Activated naive CD4-positive, alpha-beta T cell treated with anti-CD3 and anti-CD28 coated beads, Interleukin-2, amount 50 U/mL, for 72 hours (primary cell): ENCODE measurements at regions not wholly inside any gene's neighbourhood (a gene's known extent, or its start where the extent isn't known, plus 50 kb on each side); places are given as distances from the start of the nearest gene placed in this dataset.

Experiments
- ATAC-seq, 2 donors: fragments of 150-1000 bp; cut with Tn5 transposase; 2 replicates each; pipeline ENCODE4 v1.10.0; 2021; ENCODE audit warnings: mild to moderate bottlenecking in 2 of 2, moderate library complexity in 2 of 2
- DNase-seq, 2 donors: peaks; one replicate each; pipeline ENCODE4 v3.0.0; 2021 to 2022; ENCODE audit warnings: low spot score in 2 of 2
- H3K27ac Mint-ChIP-seq, 2 donors: one replicate each; pipeline ENCODE4 v1.8.0; 2022; ENCODE audit warnings: mild to moderate bottlenecking in 2 of 2, mixed read lengths in 2 of 2
- H3K36me3 Mint-ChIP-seq, 2 donors: one replicate each; pipeline ENCODE4 v1.8.0; 2022; ENCODE audit warnings: mixed read lengths in 2 of 2
- H3K9me3 Mint-ChIP-seq, 2 donors: one replicate each; pipeline ENCODE4 v1.8.0; 2022; ENCODE audit warnings: mixed read lengths in 2 of 2

GRCh38 chr5:74296685-74297408 is 343.7 kb downstream of the ENC1 start:
- Mint-ChIP-seq H3K9me3 (no peaks in the 10 kb centered on the region), H3K27ac (no peak overlapping the region), H3K36me3 (no peaks in the 10 kb centered on the region)
- ATAC-seq: no peak
- no peak for DNase-seq

DNA sequence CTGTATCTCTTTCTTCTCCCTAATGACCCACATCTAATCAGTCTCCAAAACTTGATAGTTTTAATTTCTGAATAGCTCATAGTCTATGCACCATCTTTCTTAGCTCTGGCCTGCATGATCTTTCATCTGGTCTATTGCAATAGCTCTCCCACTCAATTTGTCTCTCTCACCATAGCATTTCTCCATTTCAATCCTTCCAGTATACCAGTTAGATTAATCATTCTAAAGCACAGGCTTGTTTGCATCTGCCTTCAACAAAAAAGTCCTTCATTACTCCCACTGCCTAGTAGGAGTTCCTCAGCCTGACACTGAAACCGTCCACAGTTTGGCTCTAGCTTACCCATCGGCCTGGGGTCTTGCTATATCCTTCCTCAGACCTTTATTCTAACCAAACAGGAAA is 344.9 kb downstream of the ENC1 start:
- ATAC-seq: no peak
- no peaks in the 10 kb centered on the region for H3K9me3 Mint-ChIP-seq
- DNase-seq: no peak
- no peak overlapping the region for H3K27ac Mint-ChIP-seq
- no peaks in the 10 kb centered on the region for H3K36me3 Mint-ChIP-seq

GRCh38 chr5:74295141-74295540 is 345.4 kb downstream of the ENC1 start:
- H3K36me3 Mint-ChIP-seq: no peaks in the 10 kb centered on the region
- no peaks in the 10 kb centered on the region for H3K9me3 Mint-ChIP-seq
- H3K27ac Mint-ChIP-seq: no peak overlapping the region
- no peak for DNase-seq
- ATAC-seq: no peak

DNA sequence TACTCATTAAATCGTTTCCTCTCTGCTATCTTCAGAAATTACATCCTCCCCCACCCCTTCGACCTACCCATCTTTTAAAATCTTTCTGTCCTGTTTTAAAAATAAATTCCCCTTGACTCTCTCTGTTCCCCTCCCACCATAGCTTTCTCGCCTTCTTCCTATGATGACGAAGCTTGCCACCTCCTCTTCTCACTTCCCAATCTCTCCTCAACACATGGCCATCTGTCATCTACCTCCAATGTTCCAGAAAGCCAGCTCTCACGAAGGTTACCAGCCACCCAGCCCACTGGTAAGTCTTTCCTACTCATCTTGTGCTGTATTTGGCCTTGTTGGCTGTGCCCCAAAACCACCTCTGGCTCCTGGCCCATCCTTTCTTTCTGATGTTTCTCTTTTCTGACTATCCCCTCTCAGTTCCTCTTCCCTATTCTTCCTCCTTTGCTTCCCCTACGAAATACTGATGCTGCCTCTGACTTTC is 346.3 kb downstream of the ENC1 start:
- no peaks in the 10 kb centered on the region for H3K9me3 Mint-ChIP-seq
- DNase-seq (no peak), ATAC-seq (peak in 1 of 2 donors; percentile 22)
- no peak overlapping the region for H3K27ac Mint-ChIP-seq
- H3K36me3 Mint-ChIP-seq: no peaks in the 10 kb centered on the region

- no peaks in the 10 kb centered on the region for H3K36me3 Mint-ChIP-seq
Observed at GRCh38 chr5:74293182-74293581, 347.3 kb downstream of the ENC1 start.

DNA sequence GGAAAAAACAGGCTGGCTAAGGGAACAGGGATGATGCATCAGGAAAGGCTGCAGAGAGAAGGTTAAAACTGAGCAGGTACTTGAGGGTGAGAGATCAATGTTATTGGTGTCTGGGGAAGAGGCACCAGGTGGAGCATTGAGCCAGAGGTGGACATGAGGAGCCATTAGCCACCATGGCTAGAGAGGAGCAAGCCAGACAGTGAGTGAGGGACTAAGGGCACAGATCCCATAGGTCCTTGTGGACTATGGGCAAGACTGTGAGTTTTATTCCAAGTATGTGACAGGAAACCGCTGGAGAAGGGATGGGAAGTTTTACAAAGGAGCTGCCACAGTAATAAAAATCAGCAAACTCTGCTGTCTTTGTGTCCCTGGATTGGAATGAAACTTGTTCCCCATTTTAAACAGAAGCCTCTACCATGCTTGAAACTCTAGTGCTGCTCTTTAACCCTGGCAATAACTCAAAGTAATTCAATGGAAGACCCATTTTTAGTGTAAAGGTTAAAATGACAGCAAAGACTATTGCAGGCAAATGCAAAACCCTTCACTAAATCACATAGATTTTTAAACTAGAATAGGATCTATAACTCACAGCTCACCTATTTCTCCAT is 349.8 kb downstream of the ENC1 start:
- Mint-ChIP-seq H3K27ac (no peak overlapping the region), H3K36me3 (no peaks in the 10 kb centered on the region), H3K9me3 (no peaks in the 10 kb centered on the region)
- ATAC-seq (no peak), DNase-seq (no peak)

More at GRCh38 chr5:74293182-74293581, 347.3 kb downstream of the ENC1 start:
- no peaks in the 10 kb centered on the region for H3K9me3 Mint-ChIP-seq
- ATAC-seq: no peak
- no peak overlapping the region for H3K27ac Mint-ChIP-seq
- DNase-seq: no peak

GRCh38 chr5:74289691-74290090 is 350.8 kb downstream of the ENC1 start:
- Mint-ChIP-seq H3K36me3 (no peaks in the 10 kb centered on the region), H3K27ac (no peak overlapping the region), H3K9me3 (no peaks in the 10 kb centered on the region)
- ATAC-seq (no peak), DNase-seq (no peak)

DNA sequence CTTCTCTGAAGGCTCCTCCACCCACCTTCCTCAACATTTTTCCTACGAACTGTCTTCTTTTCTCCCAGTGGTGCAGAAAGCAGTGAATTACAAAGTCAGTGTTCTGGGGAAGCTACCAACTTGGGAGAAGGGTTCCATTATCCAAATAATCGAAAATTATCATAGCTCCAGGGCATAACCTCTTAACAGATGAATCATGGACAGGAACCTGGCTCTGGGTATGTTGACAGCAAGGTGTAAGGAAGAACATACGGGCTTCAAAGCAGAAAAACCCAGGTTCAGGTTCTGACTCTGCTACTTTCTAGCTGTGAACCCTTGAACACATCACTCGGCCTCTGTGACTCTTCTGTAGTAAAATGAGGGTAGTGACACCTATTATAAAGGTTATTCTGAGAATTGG is 351.3 kb downstream of the ENC1 start:
- no peaks in the 10 kb centered on the region for H3K36me3 Mint-ChIP-seq
- ATAC-seq (no peak), DNase-seq (no peak)
- H3K27ac Mint-ChIP-seq: no peak overlapping the region
- no peaks in the 10 kb centered on the region for H3K9me3 Mint-ChIP-seq

GRCh38 chr5:74288448-74289108 is 351.9 kb downstream of the ENC1 start:
- Mint-ChIP-seq H3K27ac (no peak overlapping the region), H3K9me3 (no peaks in the 10 kb centered on the region), H3K36me3 (no peaks in the 10 kb centered on the region)
- no peak for DNase-seq
- ATAC-seq: no peak

GRCh38 chr5:74288038-74288437 is 352.5 kb downstream of the ENC1 start:
- no peak for ATAC-seq
- no peak for DNase-seq
- no peaks in the 10 kb centered on the region for H3K9me3 Mint-ChIP-seq
- H3K27ac Mint-ChIP-seq: no peak overlapping the region
- no peaks in the 10 kb centered on the region for H3K36me3 Mint-ChIP-seq

DNA sequence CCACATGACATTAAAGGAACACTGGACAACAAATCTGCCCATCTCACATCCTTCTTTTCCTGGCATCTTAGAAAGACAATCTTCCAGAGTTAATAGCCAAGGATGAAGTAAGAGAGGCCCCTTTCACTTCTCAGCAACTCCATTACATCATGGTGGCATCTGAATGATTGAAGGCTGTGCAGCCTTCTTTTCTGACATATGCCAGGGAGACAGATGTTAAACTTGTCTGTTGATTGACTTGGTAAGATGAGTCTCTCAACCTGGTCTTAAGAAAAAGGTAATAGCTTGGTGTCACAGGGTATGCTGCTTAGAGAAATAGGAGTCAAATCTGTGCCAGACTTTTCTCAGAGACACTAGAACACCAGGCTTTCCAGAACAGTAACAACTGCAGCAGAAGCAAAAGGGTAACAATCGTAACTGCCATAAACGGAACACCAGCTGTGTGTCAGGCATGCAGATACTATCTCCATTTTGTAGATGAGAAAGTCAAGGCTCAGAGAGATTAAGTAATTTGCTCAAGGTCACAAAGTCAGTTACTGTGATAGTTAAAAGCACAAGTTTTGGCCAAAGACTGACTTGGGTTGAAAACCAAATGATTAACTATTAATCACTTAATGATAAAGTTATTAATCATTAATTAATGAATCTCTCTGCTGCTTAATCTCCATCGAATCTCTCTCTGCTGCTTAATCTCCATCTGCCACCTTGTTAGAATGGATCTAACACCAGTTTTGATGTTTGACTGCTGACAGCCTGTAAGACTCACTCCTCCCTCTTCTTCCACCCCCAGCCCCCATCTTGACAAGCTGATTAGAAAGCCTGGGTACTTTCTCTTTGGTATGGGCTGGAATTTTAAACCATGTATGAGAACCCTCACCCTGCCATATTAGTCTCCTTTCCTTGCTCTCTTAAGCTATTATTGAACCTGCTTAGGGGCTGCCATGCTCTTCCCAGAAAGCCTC is 353.5 kb downstream of the ENC1 start:
- ATAC-seq (no peak), DNase-seq (no peak)
- Mint-ChIP-seq H3K9me3 (no peaks in the 10 kb centered on the region), H3K27ac (no peak overlapping the region), H3K36me3 (no peaks in the 10 kb centered on the region)

- Mint-ChIP-seq H3K36me3 (no peaks in the 10 kb centered on the region), H3K27ac (no peak overlapping the region), H3K9me3 (no peaks in the 10 kb centered on the region)
- ATAC-seq (no peak), DNase-seq (no peak)
Observed at GRCh38 chr5:74285675-74286280, 354.8 kb downstream of the ENC1 start.

DNA sequence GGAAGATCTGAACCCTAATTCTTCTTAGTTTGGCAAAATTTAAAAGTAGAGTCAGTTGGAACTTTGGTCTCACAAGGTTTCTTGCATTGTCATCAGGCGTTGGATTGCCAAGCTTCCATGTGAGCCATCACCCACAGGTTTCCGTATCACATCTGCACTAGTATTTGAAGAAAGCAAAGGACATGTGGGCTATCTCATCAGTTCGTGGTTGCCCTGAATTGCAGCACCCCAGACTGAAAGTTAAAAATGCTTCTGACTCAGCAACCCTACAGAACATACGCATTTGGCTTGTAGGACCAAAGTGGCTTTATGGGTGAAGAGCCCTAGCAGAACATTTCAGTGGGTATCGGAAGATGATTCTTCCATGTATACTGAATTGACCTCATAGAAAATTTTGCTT is 358.0 kb downstream of the ENC1 start:
- no peaks in the 10 kb centered on the region for H3K36me3 Mint-ChIP-seq
- ATAC-seq: no peak
- DNase-seq: no peak
- H3K9me3 Mint-ChIP-seq: no peaks in the 10 kb centered on the region
- no peak overlapping the region for H3K27ac Mint-ChIP-seq

DNA sequence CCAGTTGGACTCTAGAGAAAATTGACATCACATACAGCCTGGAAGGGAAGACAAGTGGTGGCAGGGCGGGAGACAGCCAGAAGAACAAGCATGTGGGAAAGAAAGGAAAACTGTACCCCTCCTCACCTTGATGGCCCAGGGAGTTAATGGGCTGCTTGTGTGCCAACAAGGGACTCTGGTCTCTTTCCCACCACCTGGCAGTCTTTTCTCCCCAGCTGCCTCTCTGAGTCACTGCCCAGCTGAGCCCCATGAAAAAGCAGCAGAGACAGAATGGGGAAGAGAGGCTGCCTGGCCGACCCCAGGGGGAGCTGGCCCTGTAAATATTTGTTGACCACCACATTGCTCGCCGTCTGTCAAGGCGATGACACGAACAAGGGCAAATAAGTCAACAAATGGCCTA is 359.4 kb downstream of the ENC1 start:
- no peak overlapping the region for H3K27ac Mint-ChIP-seq
- no peaks in the 10 kb centered on the region for H3K9me3 Mint-ChIP-seq
- H3K36me3 Mint-ChIP-seq: no peaks in the 10 kb centered on the region
- ATAC-seq (no peak), DNase-seq (no peak)

DNA sequence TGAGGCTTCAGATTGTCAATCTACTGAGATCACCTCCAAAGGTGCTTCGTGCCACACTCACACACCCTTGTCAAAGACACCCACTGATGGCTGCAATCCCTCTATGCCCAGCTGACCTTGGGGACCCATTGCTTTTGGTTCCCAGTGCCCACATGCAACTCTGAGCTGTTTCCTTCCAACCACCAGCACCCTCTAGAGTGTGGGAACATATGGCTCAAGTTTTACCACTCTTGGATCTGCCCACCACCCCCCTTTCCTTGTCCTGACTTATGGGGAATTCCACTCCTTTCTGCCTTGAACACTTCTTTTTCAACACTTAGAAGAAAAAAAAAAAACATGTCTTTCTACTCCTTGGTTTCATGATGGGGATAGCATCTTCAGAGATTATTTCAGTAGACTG is 360.2 kb downstream of the ENC1 start:
- no peaks in the 10 kb centered on the region for H3K36me3 Mint-ChIP-seq
- no peak overlapping the region for H3K27ac Mint-ChIP-seq
- DNase-seq (no peak), ATAC-seq (no peak)
- H3K9me3 Mint-ChIP-seq: no peaks in the 10 kb centered on the region

DNA sequence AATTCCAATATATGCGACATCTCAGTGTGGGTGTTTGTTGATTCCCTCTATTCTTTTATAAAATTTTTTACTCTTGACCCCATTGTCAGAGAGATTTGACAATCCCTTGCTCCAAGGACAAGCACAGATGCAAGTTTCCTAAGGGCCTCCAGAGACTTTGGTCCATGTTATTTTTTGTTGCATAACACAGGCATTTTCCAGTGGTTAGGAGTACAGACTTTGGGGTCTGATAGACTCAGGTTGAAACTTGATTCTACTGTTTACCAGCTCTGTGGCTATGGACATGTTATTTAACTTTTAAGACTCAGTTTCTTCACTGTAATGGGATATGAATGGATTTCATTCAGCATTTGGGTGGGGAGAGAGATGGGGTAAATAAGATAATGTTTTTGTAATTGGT is 361.3 kb downstream of the ENC1 start:
- Mint-ChIP-seq H3K36me3 (no peaks in the 10 kb centered on the region), H3K9me3 (no peaks in the 10 kb centered on the region), H3K27ac (no peak overlapping the region)
- DNase-seq (no peak), ATAC-seq (no peak)
